PC-3 (cell line): ENCODE measurements at regions not wholly inside any gene's neighbourhood (a gene's known extent, or its start where the extent isn't known, plus 50 kb on each side); places are given as distances from the start of the nearest gene placed in this dataset.

ENCODE experiments used
- ATAC-seq: fragments of 200-7000 bp; cut with Tn5 transposase; 2 replicates; pipeline ENCODE4 v1.9.1; 2020; ENCODE audit warnings: mild to moderate bottlenecking, moderate library complexity
- BruUV-seq: library from RNA; stranded (reverse); fragments of 400-500 nt; replicated peaks from 2 replicates; lab custom pipeline; 2021; lab: Mats Ljungman, UMichigan
- CTCF ChIA-PET: fragments of 300-600 bp; sonication (Branson Sonifier 250); formaldehyde crosslinking; loops from one replicate; lab custom pipeline; 2022; ENCODE audit warnings: antibody characterized with exemption; lab: Charles Lee
- POLR2A ChIA-PET: fragments of 300-600 bp; sonication (Branson Sonifier 250); formaldehyde crosslinking; loops from one replicate; lab custom pipeline; 2022; ENCODE audit warnings: antibody characterized with exemption; ENCODE audit not compliant: unreplicated experiment; lab: Charles Lee
- DNase-seq: peaks from one replicate; pipeline ENCODE4 v3.0.0-alpha.2; 2015
- H2AFZ ChIP-seq: fragments of 300-600 bp; sonication (generic); 2 replicates; pipeline ENCODE4 v1.6.0; 2016; ENCODE audit warnings: antibody characterized with exemption, low read length
- H3F3A ChIP-seq: fragments of 300-600 bp; sonication (generic); one replicate; pipeline ENCODE4 v1.6.0; 2017; ENCODE audit warnings: antibody characterized with exemption, low read length, control low read depth, mild to moderate bottlenecking; ENCODE audit not compliant: unreplicated experiment
- H3K27ac ChIP-seq: fragments of 300-600 bp; sonication (generic); 2 replicates; pipeline ENCODE4 v1.5.1; 2016; ENCODE audit warnings: mild to moderate bottlenecking, low read length
- H3K27me3 ChIP-seq: fragments of 300-600 bp; sonication (generic); 2 replicates; pipeline ENCODE4 v1.6.1; 2016; ENCODE audit warnings: low read length, mixed read lengths
- H3K36me3 ChIP-seq: fragments of 300-600 bp; sonication (generic); 2 replicates; pipeline ENCODE4 v1.6.1; 2016; ENCODE audit warnings: low read depth, mixed run types, low read length, mixed read lengths
- H3K4me1 ChIP-seq: fragments of 300-600 bp; sonication (generic); 2 replicates; pipeline ENCODE4 v1.5.1; 2016; ENCODE audit warnings: low read length; ENCODE audit not compliant: insufficient read depth
- H3K4me2 ChIP-seq: fragments of 300-600 bp; sonication (generic); 2 replicates; pipeline ENCODE4 v1.6.0; 2016; ENCODE audit warnings: low read length
- H3K4me3 ChIP-seq: fragments of 300-600 bp; sonication (generic); 2 replicates; pipeline ENCODE4 v1.5.1; 2016; ENCODE audit warnings: mild to moderate bottlenecking, low read length, mixed read lengths
- H3K79me2 ChIP-seq: fragments of 300-600 bp; sonication (generic); 2 replicates; pipeline ENCODE4 v1.6.1; 2017; ENCODE audit warnings: low read length, mixed read lengths
- H3K9ac ChIP-seq: fragments of 300-600 bp; sonication (generic); 2 replicates; pipeline ENCODE4 v1.6.0; 2016; ENCODE audit warnings: mild to moderate bottlenecking, low read length
- H3K9me2 ChIP-seq: fragments of 300-600 bp; sonication (generic); replicated peaks from 2 replicates; pipeline ENCODE4 v1.6.1; 2016; ENCODE audit warnings: mixed run types, low read length, mixed read lengths
- H3K9me3 ChIP-seq: fragments of 300-600 bp; sonication (generic); 2 replicates; pipeline ENCODE4 v1.6.1; 2016; ENCODE audit warnings: low read length, mixed read lengths
- H4K20me1 ChIP-seq: fragments of 300-600 bp; sonication (generic); 2 replicates; pipeline ENCODE4 v1.6.1; 2016; ENCODE audit warnings: low read length, mixed read lengths
- EZH2 ChIP-seq: fragments of 300-600 bp; sonication (generic); IDR thresholded peaks from one replicate; pipeline ENCODE4 v1.6.1; 2017; ENCODE audit warnings: antibody characterized with exemption, mild to moderate bottlenecking, low read length; ENCODE audit not compliant: unreplicated experiment
- EZH2phosphoT487 ChIP-seq: fragments of 300-600 bp; sonication (generic); IDR thresholded peaks from 2 replicates; pipeline ENCODE4 v1.6.1; 2018; ENCODE audit warnings: mild to moderate bottlenecking, antibody characterized with exemption, low read length, borderline replicate concordance
- intact Hi-C: fragments of 100-400 bp; cut with micrococcal nuclease; formaldehyde crosslinking; loops from 2 replicates; pipeline ENCODE4 v1.9.0; 2023
- TF ChIP-seq, protein P1 (sequence below): fragments of 300-600 bp; sonication (generic); conservative IDR thresholded peaks from 2 replicates; pipeline ENCODE4 v1.5.1; 2017; ENCODE audit warnings: antibody characterized with exemption, low read depth, mild to moderate bottlenecking, low read length

DNA sequence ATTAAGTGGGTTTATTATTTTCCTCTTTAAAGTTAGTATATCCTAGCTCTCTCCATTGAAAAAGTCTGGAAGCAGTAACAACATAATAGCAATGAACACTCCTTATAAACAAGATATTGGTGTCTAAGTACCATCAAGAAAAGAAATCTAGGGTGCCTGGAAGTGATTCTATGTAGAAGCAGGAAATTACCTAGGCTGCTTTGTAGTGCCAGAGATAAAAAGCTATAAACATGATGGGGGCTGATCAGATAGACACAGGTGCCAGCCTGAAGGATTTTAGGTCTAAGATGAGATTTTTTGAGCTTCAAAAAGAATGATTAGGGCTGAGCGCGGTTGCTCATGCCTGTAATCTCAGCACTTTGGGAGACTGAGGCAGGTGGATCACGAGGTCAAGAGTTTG is 1179.3 kb upstream of the CDH9 start:
- Histone ChIP-seq H3K4me3 (no peak overlapping the region), H3K27ac (no peak overlapping the region), H3K27me3 (no peaks in the 10 kb centered on the region), H3K4me1 (no peaks in the 10 kb centered on the region), H2AFZ (no peak overlapping the region), H3K4me2 (no peak overlapping the region), H3K9ac (no peak overlapping the region), H3K9me3 (no peaks in the 10 kb centered on the region), H3F3A (no peaks in the 10 kb centered on the region), H3K79me2 (no peaks in the 10 kb centered on the region), H3K9me2 (no peaks in the 10 kb centered on the region), H4K20me1 (no peaks in the 10 kb centered on the region), H3K36me3 (no peaks in the 10 kb centered on the region)
- BruUV-seq: no TSS peak
- ATAC-seq: no peak
- ChIA-PET CTCF (no interaction called here), POLR2A (no interaction called here)
- no peak for DNase-seq
- intact Hi-C loops: no loop called here
- TF ChIP-seq EZH2phosphoT487: no peak

DNA sequence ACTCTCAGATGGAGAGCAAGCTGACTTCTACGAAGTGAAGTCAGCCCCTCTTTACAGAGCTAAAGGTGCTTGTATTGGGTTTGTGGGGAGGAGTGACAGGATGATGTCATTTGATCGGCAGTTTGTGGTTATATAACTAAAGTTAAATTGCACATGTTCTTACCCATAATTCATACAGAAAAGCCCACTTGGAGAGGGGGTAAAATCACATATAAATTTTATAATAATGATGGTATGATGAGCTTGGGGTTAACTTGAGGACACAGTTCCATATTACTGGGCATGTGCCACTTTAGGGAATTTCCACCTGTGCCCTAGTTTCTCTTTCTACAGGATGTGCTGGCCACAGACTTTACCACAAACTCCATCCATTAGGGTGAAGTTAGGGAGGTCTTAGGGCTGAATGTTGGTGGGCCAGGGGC is 1178.6 kb upstream of the CDH9 start:
- no TSS peak for BruUV-seq
- ChIA-PET CTCF (no interaction called here), POLR2A (interaction anchor here (0.6 kb wide), 1 partner anchor 9 kb away, joined by 4 read pairs; no protein-coding TSS in a partner anchor)
- H3K4me1 ChIP-seq: no peaks in the 10 kb centered on the region
- H3K4me3 ChIP-seq: no peak overlapping the region
- ATAC-seq: no peak
- intact Hi-C loops: no loop called here
- no peak overlapping the region for H3K4me2 ChIP-seq
- no peak overlapping the region for H2AFZ ChIP-seq
- H3F3A ChIP-seq: no peaks in the 10 kb centered on the region
- no peak overlapping the region for H3K27ac ChIP-seq
- TF ChIP-seq, protein P1, sequence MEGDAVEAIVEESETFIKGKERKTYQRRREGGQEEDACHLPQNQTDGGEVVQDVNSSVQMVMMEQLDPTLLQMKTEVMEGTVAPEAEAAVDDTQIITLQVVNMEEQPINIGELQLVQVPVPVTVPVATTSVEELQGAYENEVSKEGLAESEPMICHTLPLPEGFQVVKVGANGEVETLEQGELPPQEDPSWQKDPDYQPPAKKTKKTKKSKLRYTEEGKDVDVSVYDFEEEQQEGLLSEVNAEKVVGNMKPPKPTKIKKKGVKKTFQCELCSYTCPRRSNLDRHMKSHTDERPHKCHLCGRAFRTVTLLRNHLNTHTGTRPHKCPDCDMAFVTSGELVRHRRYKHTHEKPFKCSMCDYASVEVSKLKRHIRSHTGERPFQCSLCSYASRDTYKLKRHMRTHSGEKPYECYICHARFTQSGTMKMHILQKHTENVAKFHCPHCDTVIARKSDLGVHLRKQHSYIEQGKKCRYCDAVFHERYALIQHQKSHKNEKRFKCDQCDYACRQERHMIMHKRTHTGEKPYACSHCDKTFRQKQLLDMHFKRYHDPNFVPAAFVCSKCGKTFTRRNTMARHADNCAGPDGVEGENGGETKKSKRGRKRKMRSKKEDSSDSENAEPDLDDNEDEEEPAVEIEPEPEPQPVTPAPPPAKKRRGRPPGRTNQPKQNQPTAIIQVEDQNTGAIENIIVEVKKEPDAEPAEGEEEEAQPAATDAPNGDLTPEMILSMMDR: no peak
- TF ChIP-seq EZH2: no peak
- TF ChIP-seq EZH2phosphoT487: no peak
- no peak overlapping the region for H3K9ac ChIP-seq
- no peaks in the 10 kb centered on the region for H4K20me1 ChIP-seq
- H3K36me3 ChIP-seq: no peaks in the 10 kb centered on the region
- no peak for DNase-seq
- no peaks in the 10 kb centered on the region for H3K27me3 ChIP-seq
- H3K9me3 ChIP-seq: no peaks in the 10 kb centered on the region
- no peaks in the 10 kb centered on the region for H3K9me2 ChIP-seq
- no peaks in the 10 kb centered on the region for H3K79me2 ChIP-seq

DNA sequence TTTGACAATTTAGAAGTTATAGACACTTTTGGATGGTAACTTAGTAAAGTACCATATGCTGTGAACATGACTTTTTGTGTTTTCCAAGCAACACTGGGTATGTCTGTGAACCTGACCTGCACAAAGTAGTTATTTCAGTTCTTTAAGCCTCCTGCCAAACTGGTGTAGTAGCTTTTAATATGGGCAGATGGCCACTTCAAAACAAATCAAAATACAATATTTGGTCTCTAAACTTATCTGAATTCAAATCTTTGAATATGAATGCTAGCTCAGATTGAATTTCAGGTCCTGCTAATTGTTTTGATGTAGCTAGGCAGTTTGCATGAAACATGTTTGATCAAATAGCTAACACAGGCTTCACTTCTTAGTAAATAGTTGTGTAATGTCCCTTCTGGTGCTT is 1176.7 kb upstream of the CDH9 start:
- Histone ChIP-seq H3K9me2 (no peaks in the 10 kb centered on the region), H3F3A (no peaks in the 10 kb centered on the region), H3K79me2 (no peaks in the 10 kb centered on the region), H3K36me3 (no peaks in the 10 kb centered on the region), H3K27ac (no peak overlapping the region), H3K4me2 (no peak overlapping the region), H3K4me1 (no peaks in the 10 kb centered on the region), H4K20me1 (no peaks in the 10 kb centered on the region), H3K9ac (no peak overlapping the region), H3K27me3 (no peaks in the 10 kb centered on the region), H2AFZ (no peak overlapping the region), H3K9me3 (no peaks in the 10 kb centered on the region), H3K4me3 (no peak overlapping the region)
- ChIA-PET CTCF (no interaction called here), POLR2A (no interaction called here)
- intact Hi-C loops: no loop called here
- DNase-seq: no peak
- TF ChIP-seq EZH2phosphoT487: no peak
- TF ChIP-seq EZH2: no peak
- TF ChIP-seq, protein P1: no peak
- BruUV-seq: no TSS peak
- no peak for ATAC-seq
